Smooth muscle cell (in vitro differentiated cells): ENCODE measurements at regions not wholly inside any gene's neighbourhood (a gene's known extent, or its start where the extent isn't known, plus 50 kb on each side); places are given as distances from the start of the nearest gene placed in this dataset.

ENCODE experiments used
- DNase-seq: peaks from one replicate; lab custom pipeline; 2025; ENCODE audit not compliant: unreplicated experiment; lab: John Stamatoyannopoulos, UW
- H2AFZ ChIP-seq: fragments of 200-600 bp; sonication (generic); 2 replicates; pipeline ENCODE4 v1.6.0; 2016; ENCODE audit warnings: antibody characterized with exemption, low read depth, mild to moderate bottlenecking
- H3F3A ChIP-seq: fragments of 200-600 bp; sonication (generic); 2 replicates; pipeline ENCODE4 v1.6.0; 2017; ENCODE audit warnings: antibody characterized with exemption, low read depth
- H3K27ac ChIP-seq: fragments of 200-600 bp; sonication (generic); 2 replicates; pipeline ENCODE4 v1.5.1; 2016; ENCODE audit warnings: low read depth, mild to moderate bottlenecking
- H3K27me3 ChIP-seq: fragments of 200-600 bp; sonication (generic); 2 replicates; pipeline ENCODE4 v1.6.1; 2016; ENCODE audit warnings: low read depth, mild to moderate bottlenecking
- H3K36me3 ChIP-seq: fragments of 200-600 bp; sonication (generic); 2 replicates; pipeline ENCODE4 v1.5.1; 2016; ENCODE audit warnings: low read depth
- H3K4me1 ChIP-seq: fragments of 200-600 bp; sonication (generic); 2 replicates; pipeline ENCODE4 v1.5.1; 2016; ENCODE audit warnings: low read depth
- H3K4me2 ChIP-seq: fragments of 200-600 bp; sonication (generic); 2 replicates; pipeline ENCODE4 v1.6.0; 2016; ENCODE audit warnings: mild to moderate bottlenecking
- H3K4me3 ChIP-seq: fragments of 200-600 bp; sonication (generic); 2 replicates; pipeline ENCODE4 v1.5.1; 2016; ENCODE audit warnings: mild to moderate bottlenecking
- H3K79me2 ChIP-seq: fragments of 200-600 bp; sonication (generic); 2 replicates; pipeline ENCODE4 v1.6.0; 2016; ENCODE audit warnings: low read depth, mild to moderate bottlenecking
- H3K9ac ChIP-seq: fragments of 200-600 bp; sonication (generic); 2 replicates; pipeline ENCODE4 v1.6.0; 2016; ENCODE audit warnings: low read depth
- H3K9me3 ChIP-seq: fragments of 200-600 bp; sonication (generic); replicated peaks from 2 replicates; pipeline ENCODE4 v1.5.1; 2016; ENCODE audit warnings: low read depth
- H4K20me1 ChIP-seq: fragments of 200-600 bp; sonication (generic); 2 replicates; pipeline ENCODE4 v1.6.0; 2016; ENCODE audit warnings: low read depth
- CTCF ChIP-seq: fragments of 200-600 bp; sonication (generic); IDR thresholded peaks from 2 replicates; pipeline ENCODE4 v1.5.1; 2017; ENCODE audit warnings: borderline replicate concordance, mild to moderate bottlenecking, antibody characterized with exemption; ENCODE audit not compliant: insufficient read depth, poor library complexity, severe bottlenecking
- WGBS: methylation state at CpG from one replicate; pipeline ENCODE4 v1.1.7; 2016; ENCODE audit warnings: low lambda C conversion rate; 5-methylcytosine and 5-hydroxymethylcytosine counted together

GRCh38 chr12:92025462-92026207 is 120.0 kb downstream of the BTG1 start:
- no peak overlapping the region for H3K4me2 ChIP-seq
- H3K9me3 ChIP-seq: no peaks in the 10 kb centered on the region
- H3K9ac ChIP-seq: no peak overlapping the region
- H2AFZ ChIP-seq: no peak overlapping the region
- DNase-seq: no peak
- H3K4me3 ChIP-seq: no peak overlapping the region
- no peaks in the 10 kb centered on the region for H3F3A ChIP-seq
- 89% methylated on average over 4 of the region's 4 CpGs for WGBS
- H3K27ac ChIP-seq: no peak overlapping the region
- H3K79me2 ChIP-seq: no peaks in the 10 kb centered on the region
- H3K36me3 ChIP-seq: no peaks in the 10 kb centered on the region
- H4K20me1 ChIP-seq: no peaks in the 10 kb centered on the region
- peaks cover 11% of the 10 kb centered on the region for H3K4me1 ChIP-seq
- TF ChIP-seq CTCF: no peak
- no peaks in the 10 kb centered on the region for H3K27me3 ChIP-seq

- WGBS: 100% methylated on average over 1 of the region's 1 CpG
- H3F3A ChIP-seq: no peaks in the 10 kb centered on the region
- H3K9ac ChIP-seq: no peak overlapping the region
- no peaks in the 10 kb centered on the region for H3K9me3 ChIP-seq
- peaks cover 11% of the 10 kb centered on the region for H3K4me1 ChIP-seq
- H3K27ac ChIP-seq: no peak overlapping the region
- no peak overlapping the region for H3K4me3 ChIP-seq
- H3K79me2 ChIP-seq: no peaks in the 10 kb centered on the region
- H3K4me2 ChIP-seq: no peak overlapping the region
- no peak overlapping the region for H2AFZ ChIP-seq
- TF ChIP-seq CTCF: no peak
- H3K36me3 ChIP-seq: no peaks in the 10 kb centered on the region
- no peaks in the 10 kb centered on the region for H4K20me1 ChIP-seq
- H3K27me3 ChIP-seq: no peaks in the 10 kb centered on the region
- no peak for DNase-seq
Observed at GRCh38 chr12:92022093-92022492, 123.6 kb downstream of the BTG1 start.

- no peak for DNase-seq
- H3K79me2 ChIP-seq: no peaks in the 10 kb centered on the region
- no peak for TF ChIP-seq CTCF
- no peaks in the 10 kb centered on the region for H3F3A ChIP-seq
- no peaks in the 10 kb centered on the region for H3K36me3 ChIP-seq
- H4K20me1 ChIP-seq: no peaks in the 10 kb centered on the region
- H3K9me3 ChIP-seq: no peaks in the 10 kb centered on the region
- no peak overlapping the region for H3K9ac ChIP-seq
- no peak overlapping the region for H2AFZ ChIP-seq
- H3K4me1 ChIP-seq: peaks cover 11% of the 10 kb centered on the region
- 62% methylated on average over 1 of the region's 1 CpG for WGBS
- no peak overlapping the region for H3K4me2 ChIP-seq
- no peaks in the 10 kb centered on the region for H3K27me3 ChIP-seq
- no peak overlapping the region for H3K4me3 ChIP-seq
- H3K27ac ChIP-seq: no peak overlapping the region
Observed at GRCh38 chr12:92021666-92022035, 124.0 kb downstream of the BTG1 start.
